ENCODE measurements at regions not wholly inside any gene's neighbourhood (a gene's known extent, or its start where the extent isn't known, plus 50 kb on each side); places are given as distances from the start of the nearest gene placed in this dataset.

- TF ChIP-seq, protein P1, sequence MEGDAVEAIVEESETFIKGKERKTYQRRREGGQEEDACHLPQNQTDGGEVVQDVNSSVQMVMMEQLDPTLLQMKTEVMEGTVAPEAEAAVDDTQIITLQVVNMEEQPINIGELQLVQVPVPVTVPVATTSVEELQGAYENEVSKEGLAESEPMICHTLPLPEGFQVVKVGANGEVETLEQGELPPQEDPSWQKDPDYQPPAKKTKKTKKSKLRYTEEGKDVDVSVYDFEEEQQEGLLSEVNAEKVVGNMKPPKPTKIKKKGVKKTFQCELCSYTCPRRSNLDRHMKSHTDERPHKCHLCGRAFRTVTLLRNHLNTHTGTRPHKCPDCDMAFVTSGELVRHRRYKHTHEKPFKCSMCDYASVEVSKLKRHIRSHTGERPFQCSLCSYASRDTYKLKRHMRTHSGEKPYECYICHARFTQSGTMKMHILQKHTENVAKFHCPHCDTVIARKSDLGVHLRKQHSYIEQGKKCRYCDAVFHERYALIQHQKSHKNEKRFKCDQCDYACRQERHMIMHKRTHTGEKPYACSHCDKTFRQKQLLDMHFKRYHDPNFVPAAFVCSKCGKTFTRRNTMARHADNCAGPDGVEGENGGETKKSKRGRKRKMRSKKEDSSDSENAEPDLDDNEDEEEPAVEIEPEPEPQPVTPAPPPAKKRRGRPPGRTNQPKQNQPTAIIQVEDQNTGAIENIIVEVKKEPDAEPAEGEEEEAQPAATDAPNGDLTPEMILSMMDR (IDR thresholded peaks at IDR 0.05 in 8 of 11, conservative IDR thresholded peaks at IDR 0.05 in 3 of 11) = no peak
- no peak for TF ChIP-seq POLR2A (IDR thresholded peaks at IDR 0.05)
These were observed 225.5 kb downstream of the BMP7 start for GRCh38 chr20:57040924-57041323.
